GM21529 (cell line): ENCODE measurements at regions not wholly inside any gene's neighbourhood (a gene's known extent, or its start where the extent isn't known, plus 50 kb on each side); places are given as distances from the start of the nearest gene placed in this dataset.
"Not testable (repeated sequence)": the region's sequence is repeated elsewhere in the genome, so short reads cannot be mapped to it uniquely, and the experiment has no call there.

Experiments used
- ATAC-seq: cut with Tn5 transposase; IDR thresholded peaks from one replicate; pipeline ENCODE4 v1.9.1; 2021; ENCODE audit not compliant: unreplicated experiment

DNA sequence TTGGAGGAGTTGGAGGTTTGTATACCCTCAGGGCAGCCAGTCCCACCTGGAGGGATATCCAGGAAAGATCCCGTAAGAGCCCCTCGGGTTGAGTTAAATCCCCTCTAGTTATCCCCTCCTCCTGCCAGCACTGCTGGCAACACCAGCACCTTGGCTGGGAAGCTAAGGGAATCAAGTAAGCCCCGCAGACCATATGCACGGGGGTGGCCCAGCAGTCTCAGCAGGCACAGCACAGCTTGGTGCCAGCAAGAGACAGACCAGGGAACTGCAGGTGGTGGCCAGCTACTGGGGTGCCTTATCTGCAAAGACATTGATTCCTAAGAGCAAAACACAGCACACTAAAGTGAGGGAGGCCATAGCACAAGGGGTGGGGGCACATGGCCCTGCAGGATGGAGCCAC, 173.8 kb downstream of the GOLGA6L4 start:
- ATAC-seq = not testable (repeated sequence)

DNA sequence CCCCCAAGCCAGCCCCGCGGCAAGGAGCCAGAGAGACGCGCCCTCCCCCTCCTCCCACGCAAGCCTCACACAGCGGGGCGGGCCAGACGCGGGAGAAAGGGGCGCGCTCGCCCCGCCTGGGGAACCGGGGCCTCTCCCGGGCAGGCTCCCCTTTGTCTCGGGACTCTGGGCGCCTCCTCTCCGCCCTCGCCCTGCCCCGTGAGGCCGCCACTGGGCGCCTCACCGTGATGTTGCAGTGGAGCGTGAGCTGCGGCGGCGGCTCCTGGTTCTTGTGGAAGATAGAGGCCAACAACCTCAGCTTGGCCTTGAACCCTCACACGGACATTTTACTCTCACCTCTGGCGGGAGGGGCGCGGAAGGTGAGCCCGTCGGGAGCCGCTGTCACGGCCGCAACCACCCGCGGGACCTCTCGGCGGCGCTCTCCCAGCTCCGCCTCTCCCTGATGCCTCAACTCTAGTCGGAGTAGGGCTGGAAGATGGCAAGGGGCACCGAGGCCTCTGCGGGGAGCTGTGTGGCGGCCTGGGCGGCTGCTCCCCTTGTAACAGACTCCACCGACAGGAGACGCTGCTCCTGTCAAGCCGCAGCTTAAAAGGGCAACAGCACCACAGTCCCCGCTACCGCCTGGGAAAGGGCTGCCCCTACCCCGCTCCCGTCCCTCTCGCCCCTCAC, 179.2 kb upstream of the ZSCAN2 start:
- not testable (repeated sequence) for ATAC-seq

DNA sequence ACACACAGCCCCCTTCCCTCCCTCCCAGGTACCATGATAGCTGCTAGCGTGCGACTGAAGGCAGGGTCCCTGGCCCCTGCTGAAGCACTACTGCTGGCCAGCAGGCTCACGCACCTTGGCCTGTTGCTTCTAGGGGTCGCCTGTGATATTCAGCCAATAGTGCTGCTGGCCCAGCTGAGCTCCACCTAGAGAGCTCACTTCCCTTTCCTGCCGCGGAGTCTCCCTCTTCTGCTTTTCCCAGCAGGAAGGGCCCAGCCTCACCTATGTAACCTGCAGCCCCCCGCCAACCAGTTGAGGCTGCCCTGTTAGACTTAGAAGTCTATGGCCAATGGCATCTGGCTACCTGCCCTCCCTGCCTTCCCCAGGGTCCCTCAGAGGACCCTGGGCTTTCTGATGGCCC, 175.5 kb upstream of the ZSCAN2 start:
- ATAC-seq = not testable (repeated sequence)

DNA sequence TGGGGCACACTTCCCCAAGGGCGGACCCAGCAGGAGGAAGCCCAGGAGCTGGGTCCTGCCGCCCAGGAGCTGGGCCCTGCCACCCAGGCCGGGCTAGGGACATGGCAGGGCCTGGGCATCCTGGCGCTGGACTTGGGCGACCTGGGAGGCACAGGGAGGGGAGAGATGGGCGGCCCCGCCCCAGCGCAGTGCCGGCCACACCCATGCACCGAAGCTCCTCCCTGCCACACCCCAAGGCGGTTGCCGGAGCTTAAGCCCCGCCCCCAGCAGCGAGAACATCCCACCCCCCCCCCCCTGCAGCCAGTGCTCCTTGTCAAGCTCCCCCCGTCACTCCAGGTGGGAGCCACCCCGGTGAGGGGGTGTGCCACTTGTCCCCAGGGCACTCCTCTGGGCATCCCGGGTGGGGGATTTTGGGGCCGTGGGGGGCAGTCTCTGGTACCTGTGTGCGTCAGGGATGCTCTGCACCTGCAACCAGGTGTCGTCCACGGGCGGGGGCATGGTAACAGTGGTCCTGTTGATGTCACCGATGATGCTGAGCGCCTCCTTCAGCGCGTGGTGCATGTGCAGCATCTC, 127.4 kb upstream of the ZSCAN2 start:
- not testable (repeated sequence) for ATAC-seq

DNA sequence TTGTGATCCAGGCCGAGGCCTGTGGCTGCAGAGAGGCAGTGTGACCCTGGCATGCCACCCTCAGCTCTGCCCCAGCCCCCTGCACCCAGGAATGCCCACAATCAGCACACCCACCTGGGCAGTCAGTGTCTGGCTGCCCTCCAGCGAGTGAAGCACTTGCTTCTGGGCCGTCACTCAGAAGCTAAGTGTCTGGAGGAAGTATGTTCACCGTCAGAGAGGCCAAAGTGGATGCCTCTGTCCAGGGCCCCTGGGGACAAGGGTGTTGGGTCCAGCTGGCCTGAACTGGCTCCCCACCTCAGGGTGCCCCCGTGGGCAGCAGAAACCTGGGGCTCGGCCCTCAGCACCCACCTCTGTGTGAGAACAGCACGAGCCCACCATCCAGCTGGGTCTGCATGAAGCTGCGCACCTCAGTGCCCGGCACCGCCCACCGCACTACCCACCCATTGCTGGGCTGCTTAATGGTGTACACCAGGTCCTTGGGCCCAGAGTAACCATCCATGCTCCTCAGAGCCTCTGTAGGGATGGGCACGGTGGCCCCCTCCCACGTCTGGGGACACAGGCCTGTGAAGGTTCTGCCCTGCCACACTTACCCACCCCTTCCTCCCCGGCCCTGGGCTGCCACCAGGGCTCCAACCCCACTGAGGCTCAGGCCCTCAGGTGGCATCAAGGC, 124.3 kb upstream of the ZSCAN2 start:
- not testable (repeated sequence) for ATAC-seq

DNA sequence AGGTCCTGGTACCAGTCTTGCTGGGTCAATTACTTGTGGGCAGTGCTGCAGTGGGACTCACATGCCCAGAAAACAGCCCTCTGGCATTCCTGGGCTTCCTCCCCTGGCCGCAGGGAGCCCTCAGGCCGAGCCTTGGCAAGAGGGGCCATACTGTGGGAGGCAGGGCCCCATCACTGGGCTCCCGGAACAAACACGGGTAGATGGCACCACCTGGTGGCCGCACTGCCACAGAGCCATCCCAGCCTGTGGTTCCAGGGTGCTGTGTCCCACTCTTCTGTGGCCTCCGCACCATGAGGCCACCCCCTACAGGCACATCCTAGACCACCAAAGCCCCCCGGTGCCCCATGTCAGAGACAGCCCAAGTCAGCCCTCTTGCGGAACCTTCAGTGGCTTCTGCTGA, 123.3 kb upstream of the ZSCAN2 start:
- ATAC-seq = peak; percentile 82

DNA sequence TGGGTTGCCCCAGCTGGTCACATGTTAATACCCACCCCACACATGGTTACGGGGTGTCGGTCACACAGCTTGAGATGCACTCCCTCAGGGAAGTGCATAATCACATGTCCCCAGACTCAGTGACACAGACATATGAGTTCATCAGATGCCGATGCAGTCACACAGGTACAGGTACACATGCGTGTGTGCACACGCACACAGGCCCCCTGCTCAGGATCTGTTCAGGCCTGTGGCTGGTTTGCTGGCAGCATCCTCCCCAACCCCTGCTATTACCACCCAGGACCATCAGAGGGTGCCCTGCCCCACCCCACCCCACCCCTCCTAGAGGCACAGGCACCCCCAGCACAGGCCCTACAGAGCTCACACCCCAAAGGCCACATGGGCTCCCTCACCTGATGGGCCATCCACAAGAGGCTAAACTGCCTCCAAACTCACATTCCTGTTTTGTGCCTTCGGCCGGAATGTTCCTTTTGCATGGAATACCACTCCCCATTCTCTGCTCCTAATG, 120.6 kb upstream of the ZSCAN2 start:
- not testable (repeated sequence) for ATAC-seq

DNA sequence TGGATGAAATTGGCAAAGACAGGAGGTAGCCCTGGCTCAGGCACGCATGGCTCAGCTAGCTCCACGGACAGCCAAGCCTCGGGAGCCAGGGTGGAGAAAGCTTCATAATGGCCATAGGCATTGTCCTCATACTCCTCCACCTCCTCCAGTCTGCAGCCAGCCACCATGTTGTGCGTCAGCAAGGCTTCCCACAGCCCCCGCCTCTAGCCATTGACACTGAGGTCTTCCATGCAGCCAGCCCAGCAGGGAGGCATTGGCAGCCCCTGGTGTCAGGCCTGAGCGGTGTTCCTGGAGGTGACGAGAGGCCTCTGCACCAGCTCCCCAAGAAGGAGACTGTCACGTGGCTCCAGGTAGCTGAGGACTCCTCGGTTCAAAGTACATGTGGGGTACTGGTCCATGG, 117.0 kb upstream of the ZSCAN2 start:
- ATAC-seq = not testable (repeated sequence)

DNA sequence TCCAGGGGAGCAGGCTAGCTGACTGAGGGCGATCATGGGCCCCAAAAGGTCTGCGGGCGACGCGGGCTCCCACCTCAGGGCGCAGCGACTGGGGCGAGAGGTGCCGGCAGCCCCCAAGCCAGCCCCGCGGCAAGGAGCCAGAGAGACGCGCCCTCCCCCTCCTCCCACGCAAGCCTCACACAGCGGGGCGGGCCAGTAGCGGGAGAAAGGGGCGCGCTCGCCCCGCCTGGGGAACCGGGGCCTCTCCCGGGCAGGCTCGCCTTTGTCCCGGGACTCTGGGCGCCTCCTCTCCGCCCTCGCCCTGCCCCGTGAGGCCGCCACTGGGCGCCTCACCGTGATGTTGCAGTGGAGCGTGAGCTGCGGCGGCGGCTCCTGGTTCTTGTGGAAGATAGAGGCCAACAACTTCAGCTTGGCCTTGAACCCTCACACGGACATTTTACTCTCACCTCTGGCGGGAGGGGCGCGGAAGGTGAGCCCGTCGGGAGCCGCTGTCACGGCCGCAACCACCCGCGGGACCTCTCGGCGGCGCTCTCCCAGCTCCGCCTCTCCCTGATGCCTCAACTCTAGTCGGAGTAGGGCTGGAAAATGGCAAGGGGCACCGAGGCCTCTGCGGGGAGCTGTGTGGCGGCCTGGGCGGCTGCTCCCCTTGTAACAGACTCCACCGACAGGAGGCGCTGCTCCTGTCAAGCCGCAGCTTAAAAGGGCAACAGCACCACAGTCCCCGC, 100.5 kb upstream of the ZSCAN2 start:
- ATAC-seq = not testable (repeated sequence)

DNA sequence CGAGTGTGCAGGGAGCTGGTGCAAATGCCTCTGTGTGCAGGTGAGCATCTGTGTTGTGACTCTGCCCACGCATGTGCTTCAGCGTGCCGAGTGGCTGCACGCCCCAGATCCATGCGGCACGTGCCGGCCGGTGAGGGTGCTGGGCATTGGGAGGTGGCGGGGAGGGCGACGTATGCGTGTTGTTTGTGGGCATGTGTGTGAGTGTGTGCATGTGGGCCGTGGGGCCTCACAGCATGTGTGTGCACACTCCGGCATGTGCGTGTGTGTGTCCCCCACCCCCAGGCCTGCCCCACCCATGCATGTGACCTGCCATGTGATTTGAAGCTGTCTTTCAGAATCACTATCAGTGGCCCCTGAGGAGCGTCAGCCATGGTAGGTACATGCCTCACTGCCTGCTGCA, 97.7 kb upstream of the ZSCAN2 start:
- ATAC-seq = not testable (repeated sequence)

DNA sequence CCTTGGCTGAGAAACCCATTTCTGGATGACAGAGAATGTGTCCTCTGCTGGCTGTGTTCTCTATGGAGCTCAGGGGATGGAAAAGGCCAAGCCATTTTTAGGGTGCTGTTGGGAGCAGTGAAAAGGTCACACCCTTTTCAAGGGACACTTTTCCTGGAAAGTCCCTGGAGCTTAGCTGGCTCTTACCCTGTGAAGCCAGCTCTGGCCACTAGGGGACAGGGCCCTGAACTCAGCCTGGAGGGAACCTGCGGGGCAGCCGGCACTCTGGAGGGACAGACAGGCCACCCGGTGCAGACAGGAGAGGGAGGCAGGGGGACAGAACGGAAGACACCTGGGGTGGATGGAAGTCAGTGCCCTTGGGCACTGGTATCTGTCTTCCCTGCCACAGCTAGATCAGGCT, 95.3 kb upstream of the ZSCAN2 start:
- ATAC-seq = not testable (repeated sequence)

DNA sequence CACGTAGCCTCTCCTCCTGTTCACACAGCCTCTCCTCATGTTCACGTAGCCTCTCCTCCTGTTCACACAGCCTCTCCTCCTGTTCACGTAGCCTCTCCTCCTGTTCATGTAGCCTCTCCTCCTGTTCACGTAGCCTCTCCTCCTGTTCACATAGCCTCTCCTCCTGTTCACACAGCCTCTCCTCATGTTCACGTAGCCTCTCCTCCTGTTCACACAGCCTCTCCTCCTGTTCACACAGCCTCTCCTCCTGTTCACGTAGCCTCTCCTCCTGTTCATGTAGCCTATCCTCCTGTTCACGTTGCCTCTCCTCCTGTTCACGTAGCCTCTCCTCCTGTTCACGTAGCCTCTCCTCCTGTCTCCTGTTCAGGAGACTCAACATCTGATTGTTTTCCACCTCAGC, 88.5 kb upstream of the ZSCAN2 start:
- ATAC-seq = not testable (repeated sequence)

DNA sequence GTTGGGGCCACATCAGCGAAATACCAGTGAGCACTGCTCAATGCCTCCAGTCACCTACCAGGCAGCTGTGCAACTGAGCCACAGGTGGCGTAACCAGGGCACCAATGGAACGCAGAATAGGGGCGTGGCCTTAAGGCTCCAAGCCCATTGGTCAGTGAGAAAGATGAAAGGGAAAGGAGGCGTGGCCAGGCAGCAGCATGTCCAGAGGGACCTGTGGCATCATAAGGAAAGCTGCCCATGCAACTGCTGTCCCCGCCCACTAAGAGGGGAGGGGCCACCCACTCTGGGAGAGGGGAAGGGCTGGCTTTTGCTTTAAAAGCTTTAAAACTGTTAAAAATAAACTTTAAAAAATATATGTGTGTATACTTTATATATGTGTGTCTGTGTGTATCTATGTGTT, 84.0 kb upstream of the ZSCAN2 start:
- ATAC-seq = not testable (repeated sequence)

DNA sequence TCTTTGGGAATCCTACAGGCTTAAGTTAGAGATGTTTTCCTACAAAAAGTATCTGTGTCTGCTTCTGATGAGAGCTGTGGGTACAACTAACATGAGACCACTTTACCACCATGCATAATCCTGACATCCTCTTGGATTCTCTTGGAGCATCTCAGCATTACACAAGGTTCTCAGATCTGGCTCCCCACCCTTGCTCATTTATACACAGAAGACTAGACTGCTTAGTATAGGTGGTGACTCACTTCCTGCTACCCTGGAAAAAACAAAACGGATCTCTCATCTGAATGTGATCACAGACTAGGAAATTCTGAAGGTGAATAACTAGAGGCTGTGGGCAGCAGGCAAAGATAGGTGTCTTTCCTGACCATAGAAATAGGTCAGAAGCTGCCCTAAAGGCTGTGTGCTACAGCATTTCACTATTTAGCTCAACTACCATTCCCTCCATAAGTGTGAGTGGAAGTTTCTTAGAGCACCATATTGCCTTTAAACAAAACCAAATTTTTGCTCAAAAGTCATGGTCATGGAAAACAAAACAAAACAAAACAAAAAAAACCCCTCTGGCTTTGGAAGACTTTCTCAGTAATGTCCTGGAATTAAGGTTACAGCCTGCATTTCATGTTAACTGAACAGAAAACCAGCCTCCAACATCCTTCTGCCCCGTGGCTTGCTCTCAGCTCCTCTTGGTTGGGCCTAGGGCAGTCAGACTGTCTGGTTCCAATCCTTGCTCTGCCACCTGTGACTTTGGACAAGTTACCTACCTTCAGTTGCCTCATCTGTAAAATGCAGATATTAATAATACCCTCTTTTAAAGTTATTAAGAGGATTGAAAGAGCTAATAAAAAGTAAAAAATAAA, 75.1 kb upstream of the ZSCAN2 start:
- ATAC-seq = not testable (repeated sequence)

DNA sequence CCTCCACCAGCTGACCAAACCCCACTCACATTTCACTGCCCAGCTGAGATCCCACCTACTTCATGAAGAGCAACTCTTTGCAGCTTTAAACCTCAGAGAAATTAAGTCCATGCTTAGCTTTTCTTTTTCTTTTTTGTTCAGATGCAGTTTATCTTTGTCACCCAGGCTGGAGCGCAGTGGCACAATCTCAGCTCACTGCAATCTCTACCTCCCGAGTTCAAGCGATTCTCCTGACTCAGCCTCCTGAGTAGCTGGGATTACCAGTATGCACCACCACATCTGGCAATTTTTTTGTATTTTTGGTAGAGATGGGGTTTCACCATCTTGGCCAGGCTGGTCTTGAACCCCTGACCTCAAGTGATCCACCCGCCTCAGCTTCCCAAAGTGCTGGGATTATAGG, 70.1 kb upstream of the ZSCAN2 start:
- not testable (repeated sequence) for ATAC-seq

DNA sequence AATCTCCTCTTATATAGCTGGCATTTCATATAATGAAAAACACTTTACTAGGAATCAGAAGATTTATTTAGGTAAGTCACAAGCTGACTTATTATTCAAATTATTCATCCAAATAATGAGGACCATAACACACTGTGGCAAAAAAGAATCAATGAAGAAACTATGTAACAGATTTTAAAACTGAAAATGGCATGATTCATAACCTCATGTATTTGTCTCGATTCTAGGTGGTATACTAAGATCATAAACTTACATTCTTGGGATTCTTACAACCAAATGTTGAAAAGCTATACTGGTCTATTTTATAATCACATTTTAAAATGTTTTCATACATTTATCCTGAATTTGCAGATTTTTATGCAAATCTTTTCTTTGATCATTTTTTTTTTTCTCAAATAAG, 69.6 kb upstream of the ZSCAN2 start:
- not testable (repeated sequence) for ATAC-seq

DNA sequence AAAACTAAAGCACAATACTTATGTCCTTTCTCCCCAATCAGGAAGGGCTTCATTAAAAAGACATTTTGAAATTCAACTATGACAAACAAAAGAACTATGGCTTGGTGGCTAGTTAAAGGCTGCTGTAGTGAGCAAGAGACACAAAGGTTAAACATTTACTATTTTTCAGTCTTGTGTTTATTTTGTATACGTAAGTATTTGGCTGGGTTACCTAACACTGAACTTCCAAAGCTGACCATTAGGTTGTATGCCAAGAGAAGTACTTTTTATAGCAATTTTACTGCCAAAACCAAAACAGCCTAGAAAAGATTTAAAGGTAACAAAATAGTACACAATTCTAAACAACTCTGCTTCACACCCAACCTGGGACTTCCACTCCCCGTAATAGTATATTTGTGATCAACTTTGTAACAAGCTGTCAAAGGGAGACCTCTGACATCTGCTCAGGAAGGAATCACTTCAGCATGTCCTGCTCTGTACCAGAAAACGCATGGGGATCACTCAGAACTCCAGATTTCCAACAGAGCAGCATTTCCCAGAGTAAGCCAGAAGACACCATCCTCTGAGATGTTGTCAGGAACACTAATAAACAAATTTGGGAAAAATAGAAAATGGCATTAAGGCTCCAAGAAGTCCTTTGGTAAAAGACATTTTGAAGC, 69.0 kb upstream of the ZSCAN2 start:
- not testable (repeated sequence) for ATAC-seq

DNA sequence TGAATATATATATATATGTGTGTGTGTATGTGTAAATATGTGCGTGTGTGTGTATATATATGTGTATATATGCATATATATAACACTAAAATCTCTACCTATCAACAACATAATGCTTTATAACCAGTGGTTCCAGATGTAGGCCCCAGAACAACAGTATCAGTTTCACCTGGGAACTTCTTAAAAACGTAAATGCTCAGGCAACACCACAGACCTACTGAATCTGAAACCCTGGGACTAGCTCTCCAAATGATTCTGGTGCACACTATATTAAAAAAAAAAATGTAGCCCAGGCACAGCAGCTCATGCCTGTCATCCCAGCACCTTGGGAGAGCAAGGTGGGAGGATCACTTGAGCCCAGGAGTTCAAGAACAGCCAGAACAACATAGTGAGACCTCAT, 67.1 kb upstream of the ZSCAN2 start:
- ATAC-seq = not testable (repeated sequence)

DNA sequence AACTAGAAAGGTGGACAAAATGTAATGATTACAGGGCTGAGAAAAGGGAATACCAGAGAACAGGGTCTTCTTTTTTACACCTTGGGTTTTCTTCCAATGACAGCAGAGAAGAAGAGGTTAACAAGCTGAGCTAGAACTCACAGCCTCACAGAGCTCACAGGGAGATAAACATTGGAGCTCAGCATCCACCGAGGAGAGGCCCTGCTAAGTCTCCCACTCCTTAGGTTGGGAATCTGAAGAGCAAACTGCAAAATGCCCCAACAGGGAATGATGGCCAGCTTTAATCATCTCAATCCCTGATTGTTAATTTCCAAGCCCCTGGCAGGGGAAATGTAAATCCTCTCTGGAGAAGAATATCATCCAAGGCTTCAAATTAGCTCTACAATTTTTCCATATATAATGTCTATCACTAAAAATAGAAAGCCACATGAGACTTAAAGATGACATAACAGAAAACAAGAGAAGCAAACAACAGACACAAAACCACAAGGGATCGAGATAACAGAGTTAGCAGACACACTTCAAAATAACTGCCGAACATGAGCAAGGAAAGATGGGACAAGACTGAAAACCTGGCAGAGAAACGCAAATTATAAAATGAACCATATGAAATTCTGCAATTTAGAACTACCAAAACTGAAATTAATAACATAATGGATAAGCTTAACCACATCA, 66.1 kb upstream of the ZSCAN2 start:
- not testable (repeated sequence) for ATAC-seq
